GM12873 (cell line): ENCODE measurements at regions not wholly inside any gene's neighbourhood (a gene's known extent, or its start where the extent isn't known, plus 50 kb on each side); places are given as distances from the start of the nearest gene placed in this dataset.

Experiments
- CTCF ChIP-seq: IDR thresholded peaks from 2 replicates; pipeline ENCODE4 v1.5.1; 2012; ENCODE audit warnings: low read depth, mild to moderate bottlenecking, moderate library complexity, low read length, control low read depth; ENCODE audit not compliant: insufficient read depth; ENCODE audit errors: missing control alignments

GRCh38 chr6:67664942-67665341 lies 970.1 kb upstream of the ADGRB3 start:
- TF ChIP-seq CTCF: no peak

- no peak for TF ChIP-seq CTCF
These were observed 971.8 kb upstream of the ADGRB3 start for GRCh38 chr6:67663105-67663895.

- no peak for TF ChIP-seq CTCF
These were observed 981.5 kb upstream of the ADGRB3 start for GRCh38 chr6:67653561-67653960.

GRCh38 chr6:67646550-67646949 lies 988.5 kb upstream of the ADGRB3 start:
- no peak for TF ChIP-seq CTCF

GRCh38 chr6:67643281-67643680 lies 991.8 kb upstream of the ADGRB3 start:
- no peak for TF ChIP-seq CTCF

GRCh38 chr6:67642582-67642981 lies 992.5 kb upstream of the ADGRB3 start:
- TF ChIP-seq CTCF: no peak

GRCh38 chr6:67640484-67640883 lies 994.6 kb upstream of the ADGRB3 start:
- no peak for TF ChIP-seq CTCF

GRCh38 chr6:67639161-67639560 lies 995.9 kb upstream of the ADGRB3 start:
- TF ChIP-seq CTCF: no peak
